CD4-positive, alpha-beta T cell (primary cell): ENCODE measurements at regions not wholly inside any gene's neighbourhood (a gene's known extent, or its start where the extent isn't known, plus 50 kb on each side); places are given as distances from the start of the nearest gene placed in this dataset.

Experiments
- ATAC-seq: fragments of 200-7000 bp; cut with Tn5 transposase; one replicate; pipeline ENCODE4 v1.10.0; 2022; ENCODE audit warnings: mild to moderate bottlenecking; ENCODE audit not compliant: poor library complexity
- CTCF ChIA-PET: fragments of 350-600 bp; sonication (Branson Sonifier 250); formaldehyde crosslinking; loops from one replicate; lab custom pipeline; 2021; ENCODE audit warnings: antibody characterized with exemption, inconsistent platforms; lab: Charles Lee
- POLR2A ChIA-PET: fragments of 350-600 bp; sonication (Branson Sonifier 250); formaldehyde crosslinking; loops from one replicate; lab custom pipeline; 2021; ENCODE audit warnings: antibody characterized with exemption, inconsistent platforms; lab: Charles Lee
- DNase-seq, 14 experiments: peaks; one replicate each; pipeline ENCODE4 v3.0.0-alpha.2; 2013 to 2020; ENCODE audit warnings: mixed read lengths in 2 of 14
- H3K27ac ChIP-seq, 2 donors: one replicate each; pipeline versions ENCODE4 v1.5.1 to v1.7.0; 2013; ENCODE audit warnings: low read length in 2 of 2, low read depth in 1 of 2, mild to moderate bottlenecking in 1 of 2
- H3K27me3 ChIP-seq, 2 experiments: 1 replicate in 1 of 2; 2 replicates in 1 of 2; pipeline versions ENCODE4 v1.6.1 to v1.7.0; 2013; ENCODE audit warnings: low read length in 2 of 2, control low read depth in 1 of 2, mild to moderate bottlenecking in 1 of 2, moderate library complexity in 1 of 2; ENCODE audit not compliant: insufficient read depth in 2 of 2, control insufficient read depth in 1 of 2
- H3K36me3 ChIP-seq: one replicate; pipeline ENCODE4 v1.6.1; 2013; ENCODE audit warnings: low read length, control low read depth; ENCODE audit not compliant: insufficient read depth
- H3K4me1 ChIP-seq: one replicate; pipeline ENCODE4 v1.6.1; 2013; ENCODE audit warnings: low read length, control low read depth; ENCODE audit not compliant: insufficient read depth
- H3K4me3 ChIP-seq: one replicate; pipeline ENCODE4 v1.5.1; 2013; ENCODE audit warnings: mild to moderate bottlenecking, low read length, moderate library complexity
- H3K9me3 ChIP-seq, 2 experiments: 1 replicate in 1 of 2; 2 replicates in 1 of 2; pipeline versions ENCODE4 v1.6.1 to v1.7.0; 2013; ENCODE audit warnings: low read length in 2 of 2, mild to moderate bottlenecking in 2 of 2, control low read depth in 1 of 2, moderate library complexity in 1 of 2; ENCODE audit not compliant: control insufficient read depth in 1 of 2, insufficient read depth in 1 of 2
- H3K27ac Mint-ChIP-seq: one replicate; pipeline ENCODE4 v1.8.0; 2020; ENCODE audit warnings: mixed read lengths
- H3K27me3 Mint-ChIP-seq: one replicate; pipeline ENCODE4 v1.8.0; 2021; ENCODE audit warnings: mixed read lengths
- H3K36me3 Mint-ChIP-seq: one replicate; pipeline ENCODE4 v1.8.0; 2021; ENCODE audit warnings: low read depth, mixed read lengths
- H3K4me1 Mint-ChIP-seq: one replicate; pipeline ENCODE4 v1.8.0; 2021; ENCODE audit warnings: low read depth, mixed read lengths
- H3K4me3 Mint-ChIP-seq: one replicate; pipeline ENCODE4 v1.8.0; 2020; ENCODE audit warnings: mild to moderate bottlenecking, mixed read lengths
- H3K9me3 Mint-ChIP-seq: one replicate; pipeline ENCODE4 v1.8.0; 2020; ENCODE audit warnings: mixed read lengths
- intact Hi-C, 2 experiments: fragments of 100-400 bp; cut with DNase I in 1 of 2; cut with micrococcal nuclease in 1 of 2; formaldehyde crosslinking; loops; one replicate each; pipeline versions ENCODE4 v1.15.1 to v1.9.0; 2023 to 2025; cut with DNase I, micrococcal nuclease
- TF ChIP-seq, protein P1 (sequence below): fragments of 200-600 bp; IDR thresholded peaks from one replicate; pipeline ENCODE4 v1.8.0; 2022; ENCODE audit warnings: antibody characterized with exemption, mild to moderate bottlenecking

DNA sequence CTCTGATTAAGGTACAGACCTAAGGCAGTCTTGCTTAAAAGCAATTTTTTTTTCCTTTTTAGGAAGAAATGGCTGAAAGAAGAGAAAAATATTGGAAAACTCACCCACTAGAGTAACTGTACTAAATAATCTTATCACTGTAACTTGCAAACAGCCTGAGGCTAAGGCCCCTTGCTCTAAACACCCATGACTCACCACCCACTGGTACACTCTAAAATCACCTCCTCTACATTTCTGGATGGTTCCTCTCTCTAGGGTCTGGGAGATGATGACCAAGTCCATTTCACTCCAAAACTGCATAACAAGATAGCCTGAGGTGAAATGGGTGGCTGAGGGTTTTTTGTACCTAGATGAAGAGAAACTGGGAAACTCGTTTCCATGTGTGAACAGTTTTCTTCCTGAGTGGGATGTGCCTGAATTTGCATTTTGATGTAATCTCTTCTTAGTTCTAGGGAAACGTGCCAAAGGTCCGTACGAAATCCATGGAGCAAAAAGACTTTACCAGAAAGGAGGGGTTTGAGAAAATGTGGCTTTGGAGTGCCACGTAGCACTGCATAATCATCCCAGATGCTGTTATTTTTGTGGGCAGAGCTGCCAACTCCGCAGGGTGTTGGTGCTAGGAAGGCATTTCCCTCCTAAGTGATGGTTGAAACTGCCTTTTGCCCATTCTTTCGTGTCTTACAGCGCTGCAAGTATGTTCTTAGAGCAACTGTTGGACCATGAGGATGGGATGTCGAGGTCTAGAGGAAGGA lies 113.5 kb upstream of the C10orf90 start:
- no peaks in the 10 kb centered on the region for H3K4me1 Mint-ChIP-seq
- H3K27ac Mint-ChIP-seq, result no peak overlapping the region
- DNase-seq (no peak), ATAC-seq (no peak)
- H3K27me3 Mint-ChIP-seq, result no peaks in the 10 kb centered on the region
- ChIA-PET CTCF (no interaction called here), POLR2A (no interaction called here)
- no peaks in the 10 kb centered on the region for H3K27me3 ChIP-seq
- H3K36me3 ChIP-seq, result no peaks in the 10 kb centered on the region
- no peaks in the 10 kb centered on the region for H3K4me1 ChIP-seq
- H3K9me3 Mint-ChIP-seq, result no peaks in the 10 kb centered on the region
- H3K9me3 ChIP-seq, result no peaks in the 10 kb centered on the region
- no peak overlapping the region for H3K27ac ChIP-seq
- H3K36me3 Mint-ChIP-seq, result no peaks in the 10 kb centered on the region
- H3K4me3 ChIP-seq, result no peak overlapping the region
- TF ChIP-seq, protein P1, sequence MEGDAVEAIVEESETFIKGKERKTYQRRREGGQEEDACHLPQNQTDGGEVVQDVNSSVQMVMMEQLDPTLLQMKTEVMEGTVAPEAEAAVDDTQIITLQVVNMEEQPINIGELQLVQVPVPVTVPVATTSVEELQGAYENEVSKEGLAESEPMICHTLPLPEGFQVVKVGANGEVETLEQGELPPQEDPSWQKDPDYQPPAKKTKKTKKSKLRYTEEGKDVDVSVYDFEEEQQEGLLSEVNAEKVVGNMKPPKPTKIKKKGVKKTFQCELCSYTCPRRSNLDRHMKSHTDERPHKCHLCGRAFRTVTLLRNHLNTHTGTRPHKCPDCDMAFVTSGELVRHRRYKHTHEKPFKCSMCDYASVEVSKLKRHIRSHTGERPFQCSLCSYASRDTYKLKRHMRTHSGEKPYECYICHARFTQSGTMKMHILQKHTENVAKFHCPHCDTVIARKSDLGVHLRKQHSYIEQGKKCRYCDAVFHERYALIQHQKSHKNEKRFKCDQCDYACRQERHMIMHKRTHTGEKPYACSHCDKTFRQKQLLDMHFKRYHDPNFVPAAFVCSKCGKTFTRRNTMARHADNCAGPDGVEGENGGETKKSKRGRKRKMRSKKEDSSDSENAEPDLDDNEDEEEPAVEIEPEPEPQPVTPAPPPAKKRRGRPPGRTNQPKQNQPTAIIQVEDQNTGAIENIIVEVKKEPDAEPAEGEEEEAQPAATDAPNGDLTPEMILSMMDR, result no peak
- no peak overlapping the region for H3K4me3 Mint-ChIP-seq
- intact Hi-C loops, result no loop called here

DNA sequence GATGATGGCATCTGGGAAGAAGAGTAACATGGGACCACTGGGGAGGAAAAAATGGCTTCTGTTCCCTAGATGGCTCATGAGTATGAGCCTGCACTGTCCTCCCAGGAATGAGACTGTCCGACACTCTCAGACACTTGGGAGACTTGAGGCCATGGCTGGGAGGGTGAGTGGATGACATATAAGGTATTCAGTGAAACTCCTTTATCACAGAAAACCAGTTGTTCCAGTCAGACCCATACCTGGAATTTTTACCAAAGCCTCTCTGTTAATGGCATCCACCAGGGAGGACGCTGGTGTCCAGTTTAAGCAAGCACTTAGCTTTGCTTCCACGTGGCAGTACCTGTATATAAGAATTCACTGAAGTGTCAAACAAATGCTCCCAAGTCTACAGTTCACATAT lies 116.7 kb upstream of the C10orf90 start:
- Mint-ChIP-seq H3K4me1 (no peaks in the 10 kb centered on the region), H3K9me3 (no peaks in the 10 kb centered on the region), H3K4me3 (no peak overlapping the region), H3K27me3 (no peaks in the 10 kb centered on the region), H3K27ac (no peak overlapping the region), H3K36me3 (no peaks in the 10 kb centered on the region)
- no peak for ATAC-seq
- no peaks in the 10 kb centered on the region for H3K27me3 ChIP-seq
- H3K9me3 ChIP-seq, result no peaks in the 10 kb centered on the region
- ChIA-PET POLR2A (no interaction called here), CTCF (no interaction called here)
- no peaks in the 10 kb centered on the region for H3K36me3 ChIP-seq
- H3K4me3 ChIP-seq, result no peak overlapping the region
- H3K27ac ChIP-seq, result no peak overlapping the region
- H3K4me1 ChIP-seq, result no peaks in the 10 kb centered on the region
- TF ChIP-seq, protein P1, result no peak
- DNase-seq, result no peak
- intact Hi-C loops, result no loop called here

DNA sequence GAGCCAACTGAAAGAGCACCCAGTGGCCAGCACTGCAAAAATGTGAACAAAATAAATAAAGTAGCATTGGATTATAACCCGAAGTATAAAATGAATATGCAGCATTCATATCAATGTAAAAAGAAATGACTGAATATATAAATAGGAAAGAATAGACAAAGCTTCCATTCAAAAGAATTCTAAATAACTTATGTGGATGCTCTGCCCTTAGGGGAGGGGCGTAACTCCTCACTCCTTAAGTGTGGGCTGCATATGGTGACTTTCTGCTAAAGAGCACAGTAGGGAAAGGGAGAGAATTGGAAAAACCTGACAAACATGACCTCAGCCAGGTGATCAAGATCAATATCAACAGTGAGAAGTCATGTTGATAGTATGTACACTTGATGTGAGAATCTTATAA lies 109.9 kb upstream of the DOCK1 start:
- no peaks in the 10 kb centered on the region for H3K27me3 ChIP-seq
- H3K9me3 ChIP-seq, result peaks cover 0 to 8% of the 10 kb centered on the region in 2 experiments
- Mint-ChIP-seq H3K4me1 (no peaks in the 10 kb centered on the region), H3K36me3 (no peaks in the 10 kb centered on the region), H3K4me3 (no peak overlapping the region), H3K9me3 (peaks cover 7% of the 10 kb centered on the region), H3K27me3 (no peaks in the 10 kb centered on the region), H3K27ac (no peak overlapping the region)
- no peak overlapping the region for H3K4me3 ChIP-seq
- POLR2A ChIA-PET, result no interaction called here
- no peaks in the 10 kb centered on the region for H3K4me1 ChIP-seq
- CTCF ChIA-PET, result no interaction called here
- H3K36me3 ChIP-seq, result no peaks in the 10 kb centered on the region
- ATAC-seq (no peak), DNase-seq (no peak)
- H3K27ac ChIP-seq, result no peak overlapping the region
- TF ChIP-seq, protein P1, result no peak
- intact Hi-C loops, result no loop called here
